Stimulated activated CD8-positive, alpha-beta memory T cell treated with anti-CD3 and anti-CD28 coated beads, Interleukin-4, amount 100 ng/mL, for 4 hours (primary cell): ENCODE measurements at regions not wholly inside any gene's neighbourhood (a gene's known extent, or its start where the extent isn't known, plus 50 kb on each side); places are given as distances from the start of the nearest gene placed in this dataset.
"Not testable (repeated sequence)": the region's sequence is repeated elsewhere in the genome, so short reads cannot be mapped to it uniquely, and the experiment has no call there.

Experiments used
- DNase-seq, 2 donors: peaks; one replicate each; pipeline ENCODE4 v3.0.0-alpha.2; 2020; ENCODE audit warnings: low read depth in 2 of 2, low spot score in 1 of 2

DNA sequence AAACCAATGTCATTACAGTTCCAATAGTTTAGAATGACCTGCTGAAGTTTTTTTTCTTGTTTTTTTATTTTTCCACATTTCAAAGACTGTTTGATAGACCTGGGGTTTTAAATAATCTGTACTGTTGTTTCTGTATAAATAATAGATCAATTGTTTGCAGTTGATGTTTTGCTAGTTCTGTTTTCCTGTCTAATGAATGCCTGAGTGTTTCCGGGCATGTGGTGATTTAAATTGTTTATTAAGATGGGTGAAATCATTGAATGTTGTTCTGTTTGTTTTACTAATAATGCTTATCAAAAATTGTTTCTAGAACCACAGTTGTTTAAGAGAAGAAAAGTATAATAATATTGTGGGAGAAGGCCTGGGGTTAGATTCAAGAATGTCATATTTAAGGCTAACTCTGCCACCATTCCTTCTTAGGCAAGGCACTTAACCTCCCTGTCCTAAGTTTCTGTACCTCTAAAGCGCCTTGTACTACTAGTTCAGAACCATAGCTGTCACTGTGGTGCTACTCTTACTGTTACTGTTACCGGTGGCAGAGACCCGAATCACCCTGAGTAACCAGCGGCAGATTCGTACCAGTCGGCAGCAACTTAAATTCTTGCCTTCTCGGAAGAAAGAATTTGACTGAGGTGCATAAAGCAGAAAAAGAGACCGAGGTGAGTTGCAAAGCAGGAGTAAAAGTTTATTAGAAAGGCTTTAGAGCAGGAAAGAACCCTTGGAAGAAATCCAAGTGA, 1014.1 kb downstream of the REEP3 start:
- no peak for DNase-seq

DNA sequence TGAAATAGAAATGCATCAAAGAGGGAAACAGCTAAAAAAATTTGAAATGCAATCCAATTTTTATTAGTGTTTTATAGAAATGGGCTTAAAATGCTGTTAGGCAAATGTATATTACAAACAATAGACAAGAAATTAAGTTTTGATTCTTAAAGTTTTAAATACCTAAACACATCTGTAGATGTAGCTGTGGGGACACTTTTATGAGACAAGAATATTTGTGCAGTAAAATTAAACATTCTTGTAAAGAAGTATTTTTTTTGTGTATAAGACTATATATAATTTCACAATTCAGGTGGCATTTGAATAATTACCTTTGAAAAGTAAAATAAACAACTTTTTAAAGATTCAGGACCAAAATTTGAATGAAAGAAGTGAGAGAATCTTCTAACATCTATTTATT, 1015.9 kb downstream of the REEP3 start:
- DNase-seq, result no peak

DNA sequence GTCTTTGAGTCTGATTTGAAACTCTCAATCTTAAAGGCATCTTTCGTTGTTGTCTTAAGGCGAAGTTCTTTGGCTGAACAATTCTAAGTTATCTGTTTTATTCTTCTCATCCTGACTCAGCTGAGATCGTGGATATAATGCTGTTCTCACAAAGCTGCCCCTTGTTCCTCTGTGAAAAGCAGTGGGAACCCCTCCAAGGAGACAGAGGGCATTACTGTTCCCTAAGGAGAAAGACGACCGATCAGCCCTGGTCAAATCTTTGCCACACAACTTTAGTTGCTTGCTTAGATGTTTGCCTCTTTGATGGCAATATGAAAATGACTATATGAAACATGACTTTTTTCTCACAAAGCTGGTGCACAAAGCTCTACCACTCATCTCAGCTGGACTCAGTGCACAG, 1016.7 kb downstream of the REEP3 start:
- no peak for DNase-seq

DNA sequence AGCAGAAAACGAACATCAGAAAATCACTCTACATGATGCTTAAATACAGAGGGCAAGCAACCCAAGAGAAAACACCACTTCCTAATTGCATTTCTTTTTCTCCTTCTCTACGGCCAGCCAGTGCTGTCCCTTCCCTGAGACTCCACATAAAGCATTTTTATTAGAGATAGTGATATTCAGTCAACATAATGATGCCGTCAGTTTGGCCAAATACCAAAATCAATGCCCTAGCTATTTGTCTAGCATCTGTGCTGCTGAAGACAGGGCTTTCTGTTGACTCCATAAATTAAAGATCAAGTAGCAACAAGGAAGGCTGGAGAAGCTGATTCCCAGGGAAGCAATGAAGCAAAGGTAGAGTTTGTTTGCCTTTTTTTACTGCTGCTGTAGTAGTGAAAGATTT, 1024.9 kb downstream of the REEP3 start:
- no peak for DNase-seq

DNA sequence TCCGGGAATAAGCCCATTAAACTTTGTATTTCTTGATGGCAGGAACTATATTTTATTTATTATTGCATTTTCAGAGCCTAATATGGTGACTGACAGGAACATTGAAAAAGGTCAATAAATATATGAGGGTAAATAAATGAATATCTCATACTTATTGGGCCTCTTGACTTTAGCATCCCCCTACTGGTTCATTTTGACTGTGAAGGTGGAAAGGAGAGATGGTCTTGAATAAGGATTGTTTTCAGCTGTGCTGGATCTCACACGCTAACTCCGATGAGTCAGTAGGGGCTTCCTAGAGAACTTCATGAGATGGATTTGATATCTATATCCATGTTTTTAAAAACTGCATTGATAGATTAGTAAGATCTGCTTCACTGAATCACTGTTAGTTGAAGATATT, 1026.0 kb downstream of the REEP3 start:
- DNase-seq, result no peak

DNA sequence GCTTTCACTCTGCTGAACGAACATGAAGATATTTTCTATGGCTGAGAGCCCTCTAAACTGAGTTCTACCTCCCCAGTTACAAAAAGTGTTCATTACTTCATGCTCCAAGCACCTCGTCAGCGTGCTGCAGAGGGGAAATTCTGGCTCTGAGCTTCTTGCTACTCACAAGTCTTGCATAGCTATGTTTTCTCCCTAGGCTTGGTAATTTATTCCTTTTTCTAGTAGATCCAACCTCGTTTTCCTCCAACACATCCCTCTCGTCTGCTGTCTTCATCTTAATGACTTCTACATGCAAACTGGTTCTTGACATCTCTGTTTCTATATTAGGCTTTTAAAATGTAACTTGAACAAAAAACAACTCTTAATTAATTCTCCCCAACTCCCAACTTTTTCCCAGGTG, 1034.5 kb downstream of the REEP3 start:
- DNase-seq, result no peak

DNA sequence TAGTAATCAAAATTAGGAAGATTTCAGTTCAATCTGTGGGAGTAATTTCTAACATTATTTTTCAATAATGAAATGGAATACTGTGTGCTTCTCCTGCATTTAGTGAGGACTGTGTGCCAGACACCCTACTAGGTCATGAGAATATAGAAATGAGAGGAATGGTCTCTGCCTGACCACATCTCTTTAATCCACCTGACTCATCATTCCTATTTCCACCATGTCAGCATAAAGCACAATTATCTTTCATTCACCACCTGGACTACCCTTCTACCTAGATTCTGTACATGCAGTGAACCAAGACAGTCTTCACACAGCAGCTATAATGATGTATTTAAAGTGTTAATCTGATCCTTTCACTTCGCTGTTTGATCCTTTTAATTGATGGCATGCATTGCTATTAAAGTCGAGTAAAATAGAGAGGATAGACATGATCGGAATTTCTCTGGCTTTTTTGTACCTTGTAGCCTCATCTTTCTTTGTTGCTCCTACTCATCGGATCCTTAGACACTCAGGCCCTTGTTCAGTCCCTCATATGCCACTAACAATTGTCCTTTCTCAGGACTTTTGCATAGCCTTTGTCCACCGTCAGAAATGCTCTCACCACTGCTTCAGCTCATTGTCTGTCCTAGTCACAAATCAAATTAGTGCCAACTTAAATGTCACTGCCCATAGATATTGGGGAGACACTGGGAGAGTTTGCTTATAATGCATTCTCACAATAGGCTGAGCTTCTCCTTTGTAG, 1037.1 kb downstream of the REEP3 start:
- DNase-seq, result no peak

DNA sequence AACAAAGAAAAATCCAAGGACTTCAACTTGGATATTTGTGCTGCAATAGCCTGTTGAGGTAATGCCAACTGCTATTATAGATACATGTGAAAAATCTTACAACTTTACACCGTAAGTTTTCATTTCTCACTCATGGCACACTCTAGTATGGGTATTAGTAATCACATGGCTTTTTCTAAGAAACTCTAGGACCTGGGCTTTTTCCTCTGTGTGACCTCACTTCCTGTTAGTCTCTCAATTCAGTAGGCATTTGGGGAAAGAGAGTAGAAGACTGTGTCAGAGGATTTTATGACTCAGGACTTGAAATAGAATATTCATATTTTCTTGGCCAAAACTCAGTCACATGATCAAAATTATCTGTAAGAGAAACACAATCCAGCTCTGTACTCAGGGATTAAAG, 1049.9 kb downstream of the REEP3 start:
- DNase-seq, result no peak

DNA sequence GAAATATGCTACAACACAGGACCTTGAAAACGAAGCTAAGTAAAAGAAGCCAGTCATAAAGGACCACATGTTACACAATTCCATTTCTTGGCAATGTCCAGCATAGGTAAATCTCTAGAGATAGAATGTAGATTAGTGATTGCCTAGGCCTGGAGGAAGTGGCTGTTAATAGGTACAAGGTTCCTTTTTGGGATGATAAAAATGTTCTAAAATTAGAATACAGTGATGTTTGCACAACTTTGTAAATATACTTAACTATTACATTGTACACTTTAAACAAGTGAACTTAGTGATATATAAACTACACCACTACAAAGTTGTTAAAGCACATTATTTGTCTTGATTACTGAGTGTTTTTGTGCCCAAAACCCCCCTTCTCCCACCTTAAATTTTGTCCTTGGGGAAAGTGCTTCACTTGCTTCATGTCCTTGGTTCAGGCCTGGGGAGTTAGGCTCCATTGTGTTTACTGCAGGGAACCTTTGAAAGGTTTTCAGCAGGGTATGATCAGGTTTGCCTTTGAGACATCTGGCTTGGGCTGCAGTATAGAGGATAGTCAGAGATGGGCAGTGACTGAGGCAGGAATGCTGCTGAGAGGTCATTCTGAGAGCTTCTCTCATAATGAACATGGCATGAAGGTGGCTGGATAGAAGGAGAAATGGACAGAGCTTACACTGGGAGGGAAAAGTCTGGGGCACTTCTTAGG, 1052.6 kb downstream of the REEP3 start:
- no peak for DNase-seq

DNA sequence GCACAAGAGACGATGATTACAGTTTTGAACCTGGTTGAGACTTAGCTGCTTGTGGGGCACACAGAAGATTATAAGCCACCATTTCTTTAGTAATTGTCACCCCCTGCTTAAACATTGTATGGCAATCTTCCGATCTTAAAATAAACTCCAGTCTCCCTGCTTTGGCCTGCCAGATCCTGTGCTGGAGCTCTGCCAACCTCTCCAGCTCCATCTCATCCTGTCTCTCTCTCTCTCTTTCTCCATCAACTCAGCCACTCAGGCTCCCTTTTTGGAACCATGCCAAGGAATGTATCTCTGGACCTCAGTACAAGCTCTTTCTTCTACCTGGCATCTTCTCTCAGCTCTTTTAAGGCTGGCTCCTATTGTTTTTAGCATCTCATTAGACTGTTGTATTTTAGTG, 1053.2 kb downstream of the REEP3 start:
- no peak for DNase-seq

DNA sequence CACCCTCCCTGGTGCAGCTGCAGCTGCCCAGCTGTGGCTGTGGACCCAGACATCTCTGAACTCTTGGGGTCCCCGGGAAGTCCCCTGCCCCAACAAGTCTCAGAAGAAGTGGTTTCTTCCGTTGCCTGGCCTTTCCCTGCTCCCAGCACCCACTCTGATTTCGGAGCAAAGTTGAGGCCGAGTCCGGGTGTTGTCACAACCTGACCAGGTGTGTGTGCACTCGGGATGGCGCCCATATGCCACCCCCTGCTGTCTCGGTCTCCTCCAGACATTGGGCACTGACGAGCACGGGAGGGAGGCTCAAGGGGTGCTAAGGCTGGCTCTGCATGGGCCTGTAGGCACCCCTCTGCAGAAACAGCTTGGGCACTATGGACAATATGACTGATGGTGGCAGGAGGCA, 1055.3 kb downstream of the REEP3 start:
- no peak for DNase-seq

DNA sequence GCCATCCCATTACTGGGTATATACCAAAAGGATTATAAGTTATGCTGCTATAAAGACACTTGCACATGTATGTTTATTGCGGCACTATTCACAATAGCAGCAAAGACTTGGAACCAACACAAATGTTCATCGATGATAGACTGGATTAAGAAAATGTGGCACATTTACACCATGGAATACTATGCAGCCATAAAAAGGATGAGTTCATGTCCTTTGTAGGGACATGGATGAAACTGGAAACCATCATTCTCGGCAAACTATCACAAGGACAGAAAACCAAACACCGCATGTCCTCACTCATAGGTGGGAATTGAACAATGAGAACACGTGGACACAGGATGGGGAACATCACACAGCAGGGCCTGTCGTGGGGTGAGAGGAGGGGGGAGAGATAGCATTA, 1057.6 kb downstream of the REEP3 start:
- not testable (repeated sequence) for DNase-seq

DNA sequence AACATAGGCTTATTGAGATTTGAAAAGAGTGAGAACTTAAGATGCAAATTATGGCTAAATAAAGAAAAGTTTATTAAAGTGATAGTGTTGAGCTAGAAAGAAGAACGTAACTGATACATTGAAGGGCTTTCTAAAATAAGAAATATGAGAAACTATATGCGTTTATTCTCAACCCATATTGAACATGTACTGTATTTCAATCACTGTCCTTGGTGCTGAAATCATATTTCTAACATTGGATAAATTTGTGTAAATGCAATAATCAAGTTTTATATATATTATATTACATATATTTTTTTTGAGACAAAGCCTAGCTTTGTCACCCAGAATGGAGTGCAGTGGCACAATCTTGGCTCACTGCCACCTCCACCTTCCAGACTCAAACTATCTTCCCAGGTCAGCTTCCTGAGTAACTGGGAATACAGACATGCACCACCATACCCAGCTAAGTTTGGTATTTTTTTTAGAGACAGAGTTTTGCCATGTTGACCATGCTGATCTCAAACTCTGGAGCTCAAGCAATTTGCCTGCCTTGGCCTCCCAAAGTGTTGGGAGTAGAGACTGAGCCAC, 1065.8 kb downstream of the REEP3 start:
- no peak for DNase-seq

DNA sequence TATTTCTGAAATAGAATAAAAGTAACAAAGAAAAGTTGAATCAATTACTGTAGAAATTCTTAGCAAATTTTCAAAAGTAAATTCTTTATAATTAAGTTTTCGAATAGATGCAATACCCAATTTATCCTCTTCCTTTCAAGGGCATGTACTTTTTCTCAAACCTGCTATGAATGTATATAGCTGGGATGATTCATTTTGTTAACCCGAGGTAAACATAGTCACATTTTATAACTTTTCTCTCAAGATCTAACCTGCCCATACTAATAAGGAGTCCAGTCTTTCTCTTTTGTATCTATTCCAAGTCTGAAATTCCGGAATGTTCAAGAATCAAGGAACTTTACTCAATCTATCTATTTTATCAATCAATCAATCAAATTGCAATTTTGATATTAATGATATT, 1072.9 kb downstream of the REEP3 start:
- DNase-seq, result no peak

DNA sequence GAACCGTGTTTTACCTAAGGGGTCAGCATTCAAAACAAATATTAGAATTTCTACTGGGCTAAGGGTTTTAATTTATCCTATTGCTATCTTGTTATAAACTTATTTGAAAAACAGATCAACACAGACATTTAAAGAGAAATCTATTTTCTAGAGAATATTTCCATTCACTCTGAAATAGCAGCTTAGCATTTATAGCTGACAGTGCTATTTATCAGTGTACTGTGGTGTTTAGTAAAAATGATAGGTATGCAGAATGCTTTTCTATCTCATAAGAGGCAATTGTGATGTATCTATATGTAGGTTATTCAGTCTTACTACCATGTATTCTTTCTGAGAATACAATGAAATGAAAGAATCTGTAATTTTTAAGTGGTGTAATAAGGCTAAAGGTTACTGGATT, 1077.4 kb downstream of the REEP3 start:
- DNase-seq, result no peak

DNA sequence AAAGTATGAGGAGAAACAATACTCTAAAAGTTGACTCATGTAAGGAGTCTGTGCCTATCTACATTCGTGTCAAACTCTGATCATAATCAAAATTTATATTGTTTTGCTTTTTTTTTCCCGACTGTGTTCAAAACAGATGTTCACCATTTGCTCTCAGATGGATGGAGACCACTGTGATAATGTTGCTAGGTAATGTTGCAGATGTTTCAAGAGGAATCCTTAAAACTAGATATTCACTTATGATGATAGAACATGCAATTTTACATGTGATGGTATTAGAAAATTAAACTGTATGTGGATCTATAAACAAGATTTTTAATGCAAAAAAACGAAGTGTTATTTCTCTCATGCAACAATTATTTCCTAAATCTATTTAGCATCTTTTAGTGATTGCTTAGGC, 1080.1 kb downstream of the REEP3 start:
- DNase-seq, result no peak

DNA sequence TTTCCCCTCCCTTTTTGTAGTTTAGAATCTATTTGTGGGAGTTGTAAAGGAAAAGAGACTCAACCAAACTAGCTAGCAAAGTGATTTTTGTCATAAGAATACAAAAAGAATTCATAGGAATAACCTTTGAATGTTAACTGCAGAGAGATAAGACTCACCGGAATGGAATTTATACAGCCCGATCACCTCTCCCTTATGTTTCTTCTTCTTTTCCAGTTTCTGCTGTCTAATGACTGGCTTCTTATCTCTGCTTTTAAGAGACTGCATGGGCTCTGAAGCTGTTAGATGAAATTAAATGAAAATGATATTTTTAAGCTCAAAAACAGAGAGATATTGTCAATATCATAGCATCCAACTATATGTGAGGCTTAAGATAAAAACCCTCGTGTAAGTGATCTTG, 1095.9 kb downstream of the REEP3 start:
- DNase-seq, result no peak

DNA sequence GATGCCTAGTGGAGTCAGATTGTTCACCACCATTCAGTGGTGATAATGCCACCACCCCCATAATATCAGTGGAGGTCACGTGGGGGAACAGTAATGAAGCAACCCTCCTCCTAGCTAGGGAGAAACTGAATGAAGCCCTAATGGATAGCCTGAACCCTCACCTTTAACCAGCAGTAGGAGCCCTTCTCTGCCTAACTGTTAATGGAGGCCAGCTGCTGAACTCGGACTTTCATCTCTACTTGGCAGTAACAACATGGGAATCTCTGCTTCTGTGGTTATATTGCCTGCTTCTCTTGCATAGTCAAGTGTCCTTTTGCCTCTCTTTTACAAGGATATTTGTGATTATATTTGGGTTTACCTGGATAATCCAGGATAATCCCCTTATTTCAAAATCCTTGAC, 1097.9 kb downstream of the REEP3 start:
- no peak for DNase-seq

DNA sequence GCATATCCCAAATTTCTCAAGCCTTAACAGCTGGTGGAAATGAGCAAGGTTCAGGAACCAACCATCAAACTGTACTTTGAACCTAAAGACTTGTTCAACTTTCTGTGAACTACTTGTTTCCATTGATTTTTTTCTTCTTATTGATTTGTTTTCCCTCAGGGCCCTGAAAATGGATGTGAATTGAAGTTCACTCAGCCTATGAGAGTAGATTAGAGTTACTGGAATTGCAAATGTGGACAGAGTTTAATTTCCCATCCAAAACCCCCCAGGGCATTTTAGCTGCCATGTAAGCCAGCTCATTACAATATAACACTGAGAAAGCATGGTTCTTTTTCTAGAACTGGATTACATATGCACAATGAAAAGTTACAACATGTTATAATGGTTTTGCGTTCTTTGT, 1105.7 kb downstream of the REEP3 start:
- DNase-seq, result no peak

DNA sequence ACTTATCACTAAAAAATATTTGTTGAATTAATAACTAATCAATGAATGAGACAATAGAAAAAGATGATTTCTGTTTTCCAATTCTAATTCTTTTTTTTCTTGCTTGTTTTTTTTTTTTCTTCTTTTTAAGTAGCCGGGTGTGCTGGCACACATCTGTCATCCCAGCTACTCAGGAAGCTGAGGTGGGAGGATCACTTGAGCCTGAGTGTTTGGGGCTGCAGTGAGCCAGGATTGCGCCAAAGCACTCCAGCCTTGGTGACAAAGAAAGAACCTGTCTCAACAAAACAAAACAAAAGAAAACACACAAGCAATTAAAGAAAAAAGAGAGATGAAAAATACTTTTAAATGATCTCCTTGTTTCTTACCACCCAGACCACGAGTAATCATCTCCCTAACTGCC, 1109.3 kb downstream of the REEP3 start:
- no peak for DNase-seq

DNA sequence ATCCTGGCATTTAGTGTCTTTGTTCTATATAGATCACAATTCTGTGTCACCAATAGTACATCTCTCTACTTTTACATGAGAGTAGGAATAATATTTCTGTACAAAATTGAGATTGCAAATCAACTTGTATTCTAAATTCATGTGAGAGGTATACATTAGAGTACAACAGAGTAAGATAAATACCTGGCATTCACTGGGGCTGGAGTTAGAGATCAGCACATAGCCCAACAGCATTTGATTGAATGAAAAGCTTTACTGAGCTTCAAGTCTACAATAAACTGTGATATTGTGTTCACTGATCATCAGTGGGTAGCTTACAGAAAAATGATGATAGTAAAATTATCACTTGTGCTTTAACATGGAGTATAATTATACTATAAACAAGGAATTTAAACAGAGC, 1114.7 kb downstream of the REEP3 start:
- DNase-seq, result no peak

DNA sequence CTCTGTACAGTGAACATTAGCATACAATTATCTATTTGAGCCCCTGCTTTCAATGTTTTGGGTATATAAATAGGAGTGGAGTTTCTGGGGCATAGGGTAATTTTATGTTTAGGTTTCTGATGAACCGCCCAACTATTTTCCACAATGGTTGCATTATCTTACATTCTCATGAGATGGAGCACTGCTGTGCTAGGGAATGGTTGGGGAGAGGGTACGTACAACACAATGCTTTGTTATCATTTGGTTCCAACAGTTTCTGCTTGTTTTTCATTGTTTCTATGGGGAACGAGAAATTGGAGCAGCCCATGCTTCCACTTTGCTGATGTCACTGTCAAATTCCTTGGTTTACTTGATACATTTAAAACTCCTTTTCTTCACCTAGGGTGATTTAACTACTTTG, 1115.3 kb downstream of the REEP3 start:
- DNase-seq, result no peak
